ENCODE measurements at regions not wholly inside any gene's neighbourhood (a gene's known extent, or its start where the extent isn't known, plus 50 kb on each side); places are given as distances from the start of the nearest gene placed in this dataset.

DNA sequence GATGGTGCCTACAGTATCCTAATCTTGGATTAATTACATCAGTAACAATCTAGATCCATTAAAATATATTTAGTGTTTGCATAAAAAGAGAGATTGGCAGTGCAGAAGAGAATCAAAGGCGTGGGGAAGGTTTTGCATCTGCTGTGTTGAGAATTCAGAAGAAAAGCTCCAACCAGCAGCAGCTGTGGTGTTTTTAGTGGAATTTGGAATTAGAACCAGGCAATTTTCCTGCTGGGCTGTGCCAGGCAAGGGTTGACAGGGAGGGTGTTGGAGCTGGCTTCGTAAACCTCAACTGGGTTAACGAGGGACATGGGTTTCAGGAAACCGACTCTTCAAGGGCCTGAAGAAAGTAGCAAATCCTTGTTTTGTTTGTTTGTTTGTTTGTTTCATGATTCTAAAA is 107.8 kb upstream of the WSCD1 start:
- no peaks in the 10 kb centered on the region for H3K4me1 ChIP-seq
- no peaks in the 10 kb centered on the region for H3K36me3 ChIP-seq
- DNase-seq, result no peak
- peaks cover 18% of the 10 kb centered on the region for H3K27me3 ChIP-seq (ENCODE audit: low read depth)
- H3K9me3 ChIP-seq (replicated peaks), result peaks cover 23% of the 10 kb centered on the region
- intact Hi-C loops (cut with micrococcal nuclease), result no loop called here
- TF ChIP-seq, protein P1, sequence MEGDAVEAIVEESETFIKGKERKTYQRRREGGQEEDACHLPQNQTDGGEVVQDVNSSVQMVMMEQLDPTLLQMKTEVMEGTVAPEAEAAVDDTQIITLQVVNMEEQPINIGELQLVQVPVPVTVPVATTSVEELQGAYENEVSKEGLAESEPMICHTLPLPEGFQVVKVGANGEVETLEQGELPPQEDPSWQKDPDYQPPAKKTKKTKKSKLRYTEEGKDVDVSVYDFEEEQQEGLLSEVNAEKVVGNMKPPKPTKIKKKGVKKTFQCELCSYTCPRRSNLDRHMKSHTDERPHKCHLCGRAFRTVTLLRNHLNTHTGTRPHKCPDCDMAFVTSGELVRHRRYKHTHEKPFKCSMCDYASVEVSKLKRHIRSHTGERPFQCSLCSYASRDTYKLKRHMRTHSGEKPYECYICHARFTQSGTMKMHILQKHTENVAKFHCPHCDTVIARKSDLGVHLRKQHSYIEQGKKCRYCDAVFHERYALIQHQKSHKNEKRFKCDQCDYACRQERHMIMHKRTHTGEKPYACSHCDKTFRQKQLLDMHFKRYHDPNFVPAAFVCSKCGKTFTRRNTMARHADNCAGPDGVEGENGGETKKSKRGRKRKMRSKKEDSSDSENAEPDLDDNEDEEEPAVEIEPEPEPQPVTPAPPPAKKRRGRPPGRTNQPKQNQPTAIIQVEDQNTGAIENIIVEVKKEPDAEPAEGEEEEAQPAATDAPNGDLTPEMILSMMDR (IDR thresholded peaks at IDR 0.05; ENCODE audit: borderline replicate concordance), result no peak
- no peak overlapping the region for H3K27ac ChIP-seq (replicated peaks)
- no peak overlapping the region for H3K4me3 ChIP-seq

DNA sequence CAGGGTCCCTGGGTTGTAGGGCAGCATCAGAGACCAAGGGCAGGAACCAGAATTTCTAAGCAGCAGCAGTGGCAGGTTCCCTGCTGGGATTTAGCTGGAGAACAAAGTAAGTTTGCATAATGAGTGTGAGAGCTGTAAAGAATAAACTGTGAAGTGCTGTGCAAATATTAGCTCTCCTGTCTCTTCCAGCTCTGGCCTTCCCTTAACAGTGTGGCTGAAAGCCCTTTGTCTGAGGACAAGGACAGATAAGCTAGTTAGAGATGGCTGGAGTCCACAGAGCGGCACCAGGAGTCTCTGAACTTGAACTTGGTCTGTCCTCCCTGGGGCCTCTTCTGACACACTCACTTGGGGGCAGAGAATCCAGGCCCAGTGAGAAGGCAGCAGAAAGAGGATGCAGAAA is 98.2 kb upstream of the WSCD1 start:
- intact Hi-C loops (cut with micrococcal nuclease), result no loop called here
- Histone ChIP-seq H3K36me3 (no peaks in the 10 kb centered on the region), H3K27ac (replicated peaks) (no peak overlapping the region), H3K27me3 (ENCODE audit: low read depth) (peaks cover 35% of the 10 kb centered on the region), H3K9me3 (replicated peaks) (peaks cover 38% of the 10 kb centered on the region), H3K4me3 (no peak overlapping the region), H3K4me1 (no peaks in the 10 kb centered on the region)
- TF ChIP-seq, protein P1 (IDR thresholded peaks at IDR 0.05; ENCODE audit: borderline replicate concordance), result no peak
- no peak for DNase-seq

DNA sequence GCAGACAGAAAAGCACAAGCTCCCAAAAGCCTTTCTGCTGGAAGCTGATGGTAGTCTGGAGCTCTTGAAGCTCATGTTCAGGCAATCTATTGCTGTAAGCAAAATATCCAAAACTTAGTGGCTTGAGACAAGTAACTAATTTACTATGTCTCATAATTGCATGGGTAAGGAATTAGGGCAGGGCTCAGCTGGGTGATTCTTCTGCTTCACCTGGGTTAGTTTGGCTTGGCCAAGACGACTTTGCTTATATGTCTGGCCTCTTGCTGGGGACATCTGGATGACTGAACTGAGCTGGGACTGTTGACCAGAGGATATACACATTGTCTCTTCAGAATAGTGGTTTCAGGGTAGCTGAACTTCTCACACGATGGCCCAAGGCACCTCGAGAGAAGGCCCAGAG is 96.8 kb upstream of the WSCD1 start:
- intact Hi-C loops (cut with micrococcal nuclease), result no loop called here
- Histone ChIP-seq H3K27me3 (ENCODE audit: low read depth) (peaks cover 47% of the 10 kb centered on the region), H3K9me3 (replicated peaks) (peaks cover 26% of the 10 kb centered on the region), H3K4me1 (no peaks in the 10 kb centered on the region), H3K4me3 (no peak overlapping the region), H3K36me3 (no peaks in the 10 kb centered on the region), H3K27ac (replicated peaks) (no peak overlapping the region)
- TF ChIP-seq, protein P1 (IDR thresholded peaks at IDR 0.05; ENCODE audit: borderline replicate concordance), result no peak
- DNase-seq, result no peak

DNA sequence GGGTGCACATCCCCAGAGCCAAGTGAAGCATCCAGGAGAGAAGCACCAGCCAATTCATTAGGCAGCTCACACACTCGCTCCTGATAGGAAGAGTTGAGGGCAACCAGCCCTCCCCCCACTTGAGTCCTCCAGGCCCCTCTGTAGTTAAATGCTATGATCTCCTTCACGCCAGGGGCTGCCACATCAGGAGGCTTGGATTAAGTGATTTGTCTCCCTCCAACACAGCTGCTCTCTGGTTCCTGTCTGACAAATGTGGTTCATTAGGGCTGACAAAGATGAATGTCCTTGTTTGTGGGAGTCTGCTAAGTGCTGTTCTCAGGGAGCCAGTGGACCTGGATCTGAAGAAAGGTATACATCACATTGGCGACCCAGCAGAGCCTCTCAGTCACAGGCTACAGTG is 94.5 kb upstream of the WSCD1 start:
- H3K27me3 ChIP-seq (ENCODE audit: low read depth), result peaks cover 56% of the 10 kb centered on the region
- no peak overlapping the region for H3K4me3 ChIP-seq
- TF ChIP-seq, protein P1 (IDR thresholded peaks at IDR 0.05; ENCODE audit: borderline replicate concordance), result no peak
- no peaks in the 10 kb centered on the region for H3K36me3 ChIP-seq
- intact Hi-C loops (cut with micrococcal nuclease), result no loop called here
- DNase-seq, result no peak
- H3K27ac ChIP-seq (replicated peaks), result no peak overlapping the region
- H3K9me3 ChIP-seq (replicated peaks), result peaks cover 23% of the 10 kb centered on the region
- H3K4me1 ChIP-seq, result no peaks in the 10 kb centered on the region

DNA sequence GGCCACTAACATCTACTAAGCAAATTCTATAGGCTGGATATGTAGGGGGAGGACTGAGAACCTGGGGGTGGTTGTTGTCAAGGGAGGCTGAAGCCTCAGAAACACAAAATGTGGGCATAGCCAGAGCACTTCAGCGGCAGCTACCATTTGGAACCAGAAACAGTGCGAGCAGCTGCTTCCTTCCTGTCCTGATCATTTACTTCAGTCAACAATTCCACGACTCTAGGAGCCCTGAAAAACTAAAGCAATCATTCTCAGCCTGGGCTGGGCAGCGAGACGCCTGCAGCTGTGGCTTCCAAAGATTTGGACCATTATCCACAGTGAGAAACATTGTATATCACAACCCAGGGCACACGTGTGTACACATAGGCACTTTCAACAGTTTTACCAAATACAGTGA is 93.9 kb upstream of the WSCD1 start:
- H3K27me3 ChIP-seq (ENCODE audit: low read depth), result peaks cover 58% of the 10 kb centered on the region
- intact Hi-C loops (cut with micrococcal nuclease), result no loop called here
- H3K4me3 ChIP-seq, result no peak overlapping the region
- no peaks in the 10 kb centered on the region for H3K4me1 ChIP-seq
- H3K9me3 ChIP-seq (replicated peaks), result peaks cover 23% of the 10 kb centered on the region
- TF ChIP-seq, protein P1 (IDR thresholded peaks at IDR 0.05; ENCODE audit: borderline replicate concordance), result no peak
- DNase-seq, result no peak
- H3K27ac ChIP-seq (replicated peaks), result no peak overlapping the region
- H3K36me3 ChIP-seq, result no peaks in the 10 kb centered on the region

DNA sequence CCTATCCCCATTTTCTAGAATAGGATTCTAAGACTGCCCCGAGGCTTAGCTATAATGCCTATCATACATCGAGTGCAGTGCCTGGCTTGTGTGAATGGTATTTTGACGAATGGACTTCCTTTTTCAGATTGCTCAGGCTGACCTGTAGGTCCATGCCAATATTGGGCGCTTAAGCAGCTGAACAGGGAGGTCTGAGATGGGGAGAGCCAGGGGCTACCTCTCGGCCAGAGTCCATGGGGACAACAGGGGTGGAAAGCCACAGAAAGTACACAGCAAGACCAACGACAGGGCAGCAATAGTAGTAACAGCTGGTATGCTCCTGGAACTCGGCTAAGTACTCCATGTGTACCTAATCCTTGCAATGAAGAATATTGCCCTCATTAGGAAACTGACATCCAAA is 91.7 kb upstream of the WSCD1 start:
- intact Hi-C loops (cut with micrococcal nuclease), result no loop called here
- DNase-seq, result no peak
- TF ChIP-seq, protein P1 (IDR thresholded peaks at IDR 0.05; ENCODE audit: borderline replicate concordance), result no peak
- Histone ChIP-seq H3K27me3 (ENCODE audit: low read depth) (peaks cover 63% of the 10 kb centered on the region), H3K4me3 (no peak overlapping the region), H3K9me3 (replicated peaks) (peaks cover 6% of the 10 kb centered on the region), H3K36me3 (no peaks in the 10 kb centered on the region), H3K4me1 (no peaks in the 10 kb centered on the region), H3K27ac (replicated peaks) (no peak overlapping the region)
